ENCODE measurements at regions not wholly inside any gene's neighbourhood (a gene's known extent, or its start where the extent isn't known, plus 50 kb on each side); places are given as distances from the start of the nearest gene placed in this dataset.

DNA sequence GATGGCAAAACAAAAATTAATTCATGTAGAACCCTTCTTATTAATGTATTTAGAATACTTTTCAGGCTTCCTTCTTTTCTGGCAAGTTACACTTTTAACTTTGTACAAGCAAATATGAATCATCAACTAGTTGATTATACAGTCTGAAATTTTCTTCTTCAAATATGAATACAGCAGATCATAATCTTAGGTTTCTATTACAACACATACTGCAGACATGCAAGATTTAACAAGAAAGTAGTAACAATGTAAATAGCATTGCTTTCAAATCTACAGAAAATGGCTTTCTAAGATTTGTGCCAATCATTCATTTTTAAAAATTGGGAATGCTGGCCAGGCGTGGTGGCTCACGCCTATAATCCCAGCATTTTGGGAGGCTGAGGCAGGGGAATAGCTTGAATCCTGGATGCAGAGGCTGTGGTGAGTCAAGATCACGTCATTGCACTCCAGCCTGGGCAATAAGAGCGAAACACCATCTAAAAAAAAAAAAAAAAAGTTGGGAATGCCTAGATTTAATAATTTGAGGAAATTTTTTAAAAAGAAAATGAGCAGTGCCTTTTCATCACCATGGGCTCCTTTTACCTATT lies 68.4 kb upstream of the DPYD start:
- no peak overlapping the region for H3K4me3 Mint-ChIP-seq
- DNase-seq (ENCODE audit: low spot score in 2 of 2) (no peak), ATAC-seq (no peak)
- H3K9me3 Mint-ChIP-seq: no peaks in the 10 kb centered on the region
- no peaks in the 10 kb centered on the region for H3K36me3 Mint-ChIP-seq
- no peak overlapping the region for H3K27ac Mint-ChIP-seq
- no peaks in the 10 kb centered on the region for H3K4me1 Mint-ChIP-seq

DNA sequence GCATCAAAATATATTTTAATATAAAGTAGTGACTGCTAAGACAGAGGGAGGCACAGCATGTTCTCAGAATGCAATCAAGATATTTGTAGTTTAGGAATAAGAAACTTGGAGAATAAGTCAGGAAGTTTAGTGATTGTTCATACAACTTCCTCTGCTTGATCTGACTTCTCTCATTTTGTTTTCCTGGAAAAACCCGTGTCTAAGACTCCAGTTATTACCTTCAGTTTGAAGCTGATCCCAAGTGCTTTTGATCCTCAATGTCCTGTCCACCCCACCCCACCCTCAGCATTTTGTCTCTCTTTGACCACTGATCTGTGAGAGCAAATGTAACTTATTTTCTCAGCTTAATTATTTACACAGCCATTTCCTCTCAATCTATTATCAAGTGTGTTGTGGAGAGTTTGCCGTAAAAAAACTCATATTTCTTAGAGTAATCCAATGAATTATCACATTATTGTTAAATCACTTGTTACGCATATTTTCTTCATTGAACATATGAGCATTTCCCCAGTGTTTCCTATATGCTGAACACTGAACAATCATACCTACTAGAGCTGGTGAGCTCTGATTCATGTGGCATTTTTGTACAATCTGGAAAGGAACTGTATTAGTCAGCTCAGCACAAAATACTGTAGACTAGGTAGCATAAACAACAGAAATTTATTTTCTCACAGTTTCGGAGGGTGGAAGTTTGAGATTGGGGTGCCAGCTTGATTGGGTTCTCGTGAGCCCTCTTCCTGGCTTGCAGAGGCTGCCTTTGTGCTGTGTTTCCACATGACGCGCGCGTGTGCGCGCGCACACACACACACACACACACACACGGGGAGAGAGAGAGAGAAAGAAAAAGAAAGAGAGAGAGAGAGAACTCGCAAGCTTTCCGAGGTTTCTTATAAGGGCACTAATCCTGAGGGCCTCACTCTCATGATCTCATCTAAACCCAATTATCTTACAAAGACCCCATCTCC lies 65.5 kb upstream of the DPYD start:
- Mint-ChIP-seq H3K9me3 (no peaks in the 10 kb centered on the region), H3K27ac (no peak overlapping the region), H3K36me3 (no peaks in the 10 kb centered on the region), H3K4me1 (no peaks in the 10 kb centered on the region), H3K4me3 (no peak overlapping the region)
- DNase-seq (ENCODE audit: low spot score in 2 of 2) (no peak), ATAC-seq (peak; percentile 58)

GRCh38 chr1:97983126-97983525 lies 62.3 kb upstream of the DPYD start:
- ATAC-seq: no peak
- Mint-ChIP-seq H3K9me3 (no peaks in the 10 kb centered on the region), H3K36me3 (no peaks in the 10 kb centered on the region), H3K4me1 (no peaks in the 10 kb centered on the region), H3K27ac (no peak overlapping the region), H3K4me3 (no peak overlapping the region)
- no peak for DNase-seq (ENCODE audit: low spot score in 2 of 2)

DNA sequence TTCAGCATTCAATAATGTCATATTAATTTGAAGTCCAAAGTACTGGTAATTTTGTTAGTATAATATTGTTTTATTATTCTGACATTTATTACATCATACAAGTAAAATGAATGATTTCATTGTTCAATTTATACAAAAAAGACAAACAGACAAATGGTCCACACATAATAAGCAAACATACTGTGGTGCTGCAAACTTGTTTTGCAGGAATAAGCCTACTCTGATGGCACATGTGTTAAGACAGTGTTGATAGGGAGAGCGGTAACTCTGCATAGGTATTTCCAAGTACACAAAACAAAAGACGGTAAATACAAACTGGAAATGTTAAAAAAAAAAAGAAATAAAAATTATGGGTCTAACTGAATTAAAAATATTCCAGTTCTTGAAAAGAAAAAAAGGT lies 59.7 kb upstream of the DPYD start:
- Mint-ChIP-seq H3K9me3 (no peaks in the 10 kb centered on the region), H3K4me1 (no peaks in the 10 kb centered on the region), H3K27ac (no peak overlapping the region), H3K36me3 (no peaks in the 10 kb centered on the region), H3K4me3 (no peak overlapping the region)
- no peak for ATAC-seq
- no peak for DNase-seq (ENCODE audit: low spot score in 2 of 2)

GRCh38 chr1:97976801-97977200 lies 56.0 kb upstream of the DPYD start:
- H3K4me3 Mint-ChIP-seq: no peak overlapping the region
- H3K36me3 Mint-ChIP-seq: no peaks in the 10 kb centered on the region
- H3K9me3 Mint-ChIP-seq: no peaks in the 10 kb centered on the region
- ATAC-seq (no peak), DNase-seq (ENCODE audit: low spot score in 2 of 2) (no peak)
- H3K27ac Mint-ChIP-seq: no peak overlapping the region
- H3K4me1 Mint-ChIP-seq: no peaks in the 10 kb centered on the region
